NCI-H2029 treated with DMSO at 0.1 percent for 48 hours (cell line): ENCODE measurements at regions not wholly inside any gene's neighbourhood (a gene's known extent, or its start where the extent isn't known, plus 50 kb on each side); places are given as distances from the start of the nearest gene placed in this dataset.
"Not testable (repeated sequence)": the region's sequence is repeated elsewhere in the genome, so short reads cannot be mapped to it uniquely, and the experiment has no call there.

Experiments
- DNase-seq: peaks from one replicate; lab custom pipeline; 2025; lab: John Stamatoyannopoulos, UW

DNA sequence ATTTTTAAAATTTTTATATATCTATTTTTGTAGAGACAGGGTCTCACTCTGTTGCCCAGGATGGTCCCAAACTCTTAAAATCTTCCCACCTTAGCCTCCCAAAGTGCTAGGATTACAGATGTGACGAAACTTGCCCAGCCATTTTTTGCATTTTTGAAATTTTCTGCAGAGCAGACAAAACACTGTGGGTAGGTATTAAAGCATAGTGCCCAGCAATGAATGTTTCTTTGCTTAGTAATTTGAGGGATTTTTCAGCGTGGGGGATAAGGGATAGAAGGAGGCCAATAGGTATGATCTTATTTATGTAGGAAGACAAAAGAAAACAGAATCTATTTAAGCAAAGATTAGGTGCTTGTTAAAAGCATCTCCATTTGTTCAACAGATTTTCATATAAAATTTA is 446.8 kb upstream of the DPH6 start:
- DNase-seq: no peak

DNA sequence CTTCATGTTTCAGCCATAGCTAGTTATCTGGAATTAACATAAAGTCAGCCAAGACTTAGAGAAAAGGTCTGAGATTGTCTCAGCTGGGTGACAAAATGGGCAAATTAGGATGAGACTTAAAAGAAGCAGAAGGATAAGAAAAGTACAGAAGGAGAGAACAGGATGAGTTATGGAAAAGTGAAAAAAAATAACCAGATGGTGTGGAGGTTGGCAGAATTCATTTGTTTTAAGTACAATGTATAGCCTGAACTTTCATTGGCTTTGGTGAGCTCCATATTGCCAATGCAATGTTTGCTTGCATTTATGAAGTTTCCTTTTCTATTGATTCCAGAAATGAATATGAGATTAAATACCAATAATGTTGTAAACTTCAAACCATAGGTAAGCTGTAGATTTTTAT is 447.2 kb upstream of the DPH6 start:
- DNase-seq: no peak

DNA sequence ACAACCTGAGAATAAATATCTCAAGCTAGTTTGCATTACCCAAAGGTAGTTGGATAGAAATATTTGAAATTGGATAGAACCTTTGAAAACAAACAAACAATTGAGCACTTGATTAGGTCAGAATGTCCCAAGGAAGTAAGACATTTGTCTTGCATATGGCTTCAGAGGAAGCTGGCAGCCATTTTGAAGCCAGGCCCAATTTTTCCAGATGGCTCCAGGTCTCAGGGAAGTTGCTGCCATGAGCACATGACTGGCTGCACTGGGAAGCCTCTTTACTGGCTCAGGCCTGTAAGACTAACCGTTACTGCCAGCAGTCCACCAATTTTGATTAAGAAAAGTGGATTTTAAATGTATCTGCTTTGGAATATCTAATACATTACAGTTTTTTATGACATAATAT is 448.9 kb upstream of the DPH6 start:
- no peak for DNase-seq

DNA sequence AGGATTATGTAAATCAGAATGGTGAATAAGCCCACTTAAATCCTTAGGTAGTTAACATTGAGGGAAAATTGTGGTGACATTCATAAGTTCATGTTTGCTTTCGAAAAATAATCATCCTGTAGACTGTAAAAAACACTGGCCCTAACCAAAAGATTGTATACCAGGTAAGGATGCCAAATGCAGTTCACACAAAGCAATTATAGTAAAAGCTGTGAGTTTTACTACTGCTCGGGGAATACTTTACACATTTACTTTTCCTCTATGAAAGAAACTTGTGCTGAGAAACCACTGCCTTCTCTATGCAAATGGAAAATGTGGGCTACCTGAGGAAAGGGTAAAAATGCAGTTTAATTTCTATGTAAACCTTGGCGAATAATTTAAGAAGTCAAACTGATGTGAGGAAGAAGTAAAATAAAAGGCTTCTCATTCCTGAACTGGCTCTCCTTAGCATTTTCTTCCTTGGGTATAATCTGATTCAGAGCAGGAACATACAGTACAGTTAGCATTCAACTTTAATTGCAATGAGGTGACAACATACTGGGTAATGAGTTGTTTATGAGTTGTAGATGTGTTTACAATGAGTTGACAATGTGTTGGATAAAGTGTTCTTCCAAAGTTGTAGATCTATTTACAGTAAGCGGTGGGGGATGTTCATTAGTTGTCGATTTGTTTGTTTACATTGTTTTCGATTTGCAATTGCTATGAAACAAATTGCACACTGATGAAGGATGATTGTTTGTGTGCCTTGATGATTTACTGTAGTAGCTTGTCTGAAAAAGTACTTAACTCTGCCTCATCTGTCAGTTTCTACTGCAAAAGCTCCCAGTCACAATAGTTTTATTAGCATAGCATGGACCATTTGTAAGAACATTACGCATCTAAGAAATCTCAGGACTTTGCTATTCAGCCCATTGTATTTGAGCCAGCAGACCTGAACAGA is 453.0 kb upstream of the DPH6 start:
- no peak for DNase-seq

DNA sequence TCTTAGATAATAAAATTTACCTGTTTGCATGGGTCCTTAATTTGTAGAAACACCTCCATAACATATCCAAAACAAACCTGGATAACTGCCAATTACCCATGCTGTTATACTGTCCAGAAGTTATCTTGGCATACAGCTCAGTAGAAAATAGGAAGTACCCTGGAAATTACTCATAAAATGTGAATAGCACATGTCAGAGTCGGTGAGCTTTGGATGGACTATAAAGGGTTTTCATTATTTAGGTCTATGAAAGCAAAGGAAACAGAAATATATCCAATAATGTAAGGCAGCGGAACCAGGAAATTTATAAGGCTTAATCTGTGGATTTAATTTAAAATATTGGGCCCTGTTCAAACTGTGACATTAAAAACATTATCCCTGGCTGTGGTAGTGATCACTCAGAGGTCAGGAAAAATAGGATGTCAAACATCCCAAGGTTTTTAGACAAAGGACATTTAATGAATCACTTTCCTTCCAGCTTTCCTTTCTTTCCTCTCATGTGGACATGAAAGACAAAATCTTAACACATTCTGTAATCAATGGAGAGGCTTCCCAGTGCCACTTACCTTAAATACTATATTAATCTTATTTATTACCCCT is 459.0 kb upstream of the DPH6 start:
- DNase-seq: no peak

DNA sequence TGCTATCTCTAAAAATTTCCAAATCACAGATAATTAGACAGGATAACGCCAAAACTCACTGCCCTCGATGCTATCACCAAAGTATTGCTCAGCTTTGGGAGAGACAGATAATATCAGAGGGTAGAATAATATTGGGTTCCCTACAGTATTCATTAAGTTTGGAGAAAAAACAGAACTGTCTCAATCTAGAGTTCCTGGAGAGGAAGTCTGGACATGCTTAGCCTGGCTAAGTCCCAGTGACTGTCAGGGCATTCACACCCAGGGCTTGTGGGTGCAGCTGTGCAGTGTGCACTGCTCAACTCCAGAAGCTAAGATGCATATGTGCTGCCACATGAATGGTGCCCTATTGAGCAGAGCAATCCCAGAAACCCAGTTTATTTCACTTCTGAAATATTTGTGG is 459.6 kb upstream of the DPH6 start:
- DNase-seq: no peak

DNA sequence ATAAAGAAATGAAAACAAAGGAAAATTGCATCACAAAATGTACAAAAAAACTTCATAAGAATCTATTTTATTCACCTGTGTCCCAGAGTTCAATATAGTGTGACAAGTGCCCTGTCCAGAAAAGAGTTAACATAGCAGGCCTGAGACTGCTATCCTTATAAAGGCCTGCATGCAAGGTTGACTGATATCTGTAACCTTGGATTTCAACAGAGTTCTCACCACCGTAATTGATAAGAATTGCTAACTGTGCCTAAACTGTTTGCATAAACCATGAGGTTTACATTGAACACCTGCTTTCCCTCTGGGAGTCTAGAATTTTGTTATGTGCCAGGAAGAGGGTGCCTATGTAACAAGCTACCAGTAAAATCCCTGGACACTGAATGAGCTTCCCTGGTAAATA is 461.7 kb upstream of the DPH6 start:
- DNase-seq: no peak

DNA sequence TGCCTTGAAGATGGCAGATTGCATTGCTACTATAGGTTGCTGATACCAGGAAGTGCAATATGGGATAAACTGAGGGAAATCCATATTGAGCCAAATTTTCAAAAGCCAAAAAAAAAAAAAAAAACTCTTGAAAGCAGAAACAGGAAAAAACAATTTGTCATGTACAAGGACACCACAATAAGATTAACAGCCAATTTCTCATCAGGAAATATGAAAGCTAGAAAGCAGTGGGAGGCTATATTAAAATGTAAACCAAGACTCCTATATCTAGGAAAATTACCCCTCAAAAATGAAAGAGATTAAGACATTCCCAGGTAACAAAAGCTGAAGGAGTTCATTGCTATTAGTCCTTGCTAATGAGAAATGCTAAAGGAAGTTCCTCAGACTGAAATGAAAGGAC is 462.8 kb upstream of the DPH6 start:
- DNase-seq: no peak

DNA sequence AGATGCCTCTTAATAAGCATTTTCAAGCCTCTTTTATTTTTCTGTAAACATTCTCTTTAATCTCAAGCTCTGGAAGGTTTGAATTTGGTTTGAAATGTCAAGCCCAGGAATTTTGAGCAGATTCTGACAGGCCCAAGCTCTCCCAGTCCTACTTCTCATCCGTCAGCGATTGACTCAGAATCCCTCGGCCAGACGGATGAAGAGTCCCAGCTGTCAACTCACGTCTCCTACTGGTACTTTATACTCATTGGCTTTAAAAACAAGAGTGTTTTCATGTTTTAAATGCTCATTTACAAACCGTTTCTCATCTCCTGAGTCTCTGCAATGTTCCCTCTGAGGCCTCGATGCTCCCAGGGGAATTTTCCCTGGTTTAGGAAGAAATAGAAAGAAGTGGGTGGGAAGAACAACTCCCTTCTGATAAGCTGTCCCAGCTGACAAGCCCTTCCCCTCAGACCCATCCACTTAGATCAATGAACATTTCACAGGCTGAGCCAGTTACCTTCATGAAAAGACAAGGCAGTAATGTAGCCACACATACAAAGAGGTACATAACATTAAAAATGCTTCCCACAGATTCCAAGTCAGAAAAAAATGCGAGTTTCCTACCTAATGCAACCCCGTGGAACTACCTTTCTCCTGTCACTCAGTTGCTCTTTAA is 478.2 kb upstream of the DPH6 start:
- DNase-seq: no peak

DNA sequence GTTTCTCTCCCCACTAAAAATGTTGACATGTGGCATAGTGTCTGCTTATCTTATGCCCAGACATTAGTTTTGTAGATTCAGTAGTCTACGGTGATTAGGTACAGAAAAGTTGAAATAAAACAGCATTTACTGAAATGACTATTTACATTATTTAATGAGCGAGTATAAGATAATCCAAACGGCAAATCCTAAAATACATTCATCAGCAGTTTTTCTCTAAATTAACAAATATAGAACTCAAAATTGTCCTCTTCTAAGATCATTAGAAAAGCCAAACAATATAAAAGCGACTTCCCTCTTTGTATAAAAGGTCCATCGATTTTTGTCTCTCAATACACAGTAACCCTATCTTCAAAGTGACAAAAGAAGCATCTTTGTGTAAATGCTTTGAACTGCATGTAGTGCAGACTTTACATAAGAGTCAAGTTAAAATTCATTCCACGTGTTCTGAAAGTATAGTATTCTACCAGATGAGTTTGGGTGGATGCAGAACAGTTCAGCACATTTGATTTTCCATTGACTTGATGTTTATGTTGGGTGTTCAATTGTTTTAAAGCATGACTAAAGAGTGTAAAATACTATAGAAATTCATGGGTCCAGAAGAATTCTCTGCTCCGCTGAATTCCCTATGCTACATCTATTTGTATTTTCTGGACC is 480.8 kb upstream of the DPH6 start:
- no peak for DNase-seq

DNA sequence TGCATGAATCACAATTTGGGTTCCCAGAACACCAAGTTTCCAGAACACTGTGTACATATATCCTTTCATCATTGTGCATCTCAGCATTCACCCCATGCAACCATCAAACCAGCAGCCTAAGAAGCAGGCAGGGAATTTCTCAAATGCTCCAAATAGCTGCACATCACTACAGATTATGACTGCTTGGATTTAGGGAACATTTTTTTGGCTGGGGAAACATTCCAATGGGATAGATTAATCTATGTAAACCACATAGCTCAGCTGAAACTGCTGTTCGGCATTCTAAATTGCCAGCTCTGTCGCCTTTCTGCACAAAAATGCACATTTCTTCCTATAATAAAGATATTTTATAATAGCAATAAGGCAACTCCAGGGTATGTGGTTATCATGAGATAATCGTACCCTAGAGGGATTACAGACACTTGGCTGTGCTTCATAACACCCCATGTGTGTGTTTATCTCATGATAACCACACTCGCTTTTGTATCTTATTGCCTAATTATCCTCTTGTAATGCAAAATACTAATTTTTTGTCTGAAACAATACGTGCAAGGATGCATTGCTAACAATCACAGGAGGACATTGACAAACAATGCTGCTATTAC is 483.7 kb upstream of the DPH6 start:
- DNase-seq: no peak

DNA sequence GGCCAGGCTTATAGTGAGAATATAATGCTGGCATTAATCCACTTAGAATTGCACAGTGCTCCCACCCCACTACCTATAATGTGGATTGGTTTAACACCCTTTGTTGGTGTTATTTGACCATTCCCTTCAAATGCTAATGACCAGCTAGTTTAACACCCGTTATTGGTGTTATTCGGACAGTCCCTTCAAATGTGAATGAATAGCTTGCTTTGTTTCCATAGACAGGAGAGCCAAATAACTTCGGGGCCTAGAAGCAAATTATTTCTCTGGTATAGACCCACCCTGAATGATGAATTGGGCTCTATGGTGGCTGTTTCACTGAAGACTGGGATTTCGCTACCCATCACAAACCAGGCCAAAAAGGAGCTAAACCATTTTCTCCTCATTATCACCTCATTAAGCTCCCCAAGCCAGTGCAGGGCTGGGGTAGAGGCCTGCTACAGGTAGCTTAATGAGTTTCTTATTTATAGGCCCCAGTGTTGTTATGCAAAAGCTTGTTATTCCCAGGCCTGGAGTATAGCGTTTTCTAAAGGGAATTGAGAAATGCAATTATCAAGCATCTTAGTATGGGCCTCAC is 494.1 kb upstream of the DPH6 start:
- DNase-seq: no peak

DNA sequence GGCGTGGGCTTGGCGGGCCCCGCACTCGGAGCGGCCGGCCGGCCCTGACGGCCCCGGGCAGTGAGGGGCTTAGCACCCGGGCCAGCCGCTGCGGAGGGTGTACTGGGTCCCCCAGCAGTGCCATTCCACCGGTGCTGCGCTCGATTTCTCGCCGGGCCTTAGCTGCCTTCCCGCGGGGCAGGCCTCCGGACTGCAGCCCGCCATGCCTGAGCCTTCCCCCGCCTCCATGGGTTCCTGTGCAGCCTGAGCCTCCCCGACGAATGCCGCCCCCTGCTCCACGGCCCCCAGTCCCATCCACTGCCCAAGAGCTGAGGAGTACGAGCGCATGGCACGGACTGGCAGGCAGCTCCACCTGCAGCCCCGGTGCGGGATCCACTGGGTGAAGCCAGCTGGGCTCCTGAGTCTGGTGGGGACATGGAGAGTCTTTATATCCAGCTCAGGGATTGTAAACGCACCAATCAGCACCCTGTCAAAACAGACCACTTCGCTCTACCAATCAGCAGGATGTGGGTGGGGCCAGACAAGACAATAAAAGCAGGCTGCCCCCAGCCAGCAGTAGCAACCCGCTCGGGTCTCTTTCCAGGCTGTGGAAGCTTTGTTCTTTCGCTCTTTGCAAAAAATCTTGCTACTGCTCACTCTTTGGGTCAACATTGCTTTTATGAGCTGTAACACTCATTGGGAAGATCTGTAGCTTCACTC is 501.2 kb upstream of the DPH6 start:
- not testable (repeated sequence) for DNase-seq

DNA sequence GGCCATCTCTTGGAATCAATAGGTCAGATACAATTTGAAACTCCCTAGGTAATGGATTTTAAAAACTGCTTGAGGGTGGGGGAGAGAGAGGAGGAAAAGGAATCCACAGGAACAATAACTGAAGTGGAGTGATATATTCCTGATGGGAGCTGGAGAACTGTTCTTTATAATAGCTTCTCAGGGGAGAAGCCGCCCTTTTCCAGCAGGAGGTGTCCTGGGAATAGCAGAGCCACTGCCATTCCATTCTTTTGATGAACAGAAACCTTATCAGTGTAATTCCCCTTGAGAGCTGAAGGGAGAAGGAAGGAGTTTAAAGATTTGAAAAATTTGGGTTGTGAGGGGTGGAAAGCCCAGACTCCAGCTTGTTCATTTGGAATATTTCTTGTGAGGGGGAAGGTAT is 504.9 kb upstream of the DPH6 start:
- no peak for DNase-seq

DNA sequence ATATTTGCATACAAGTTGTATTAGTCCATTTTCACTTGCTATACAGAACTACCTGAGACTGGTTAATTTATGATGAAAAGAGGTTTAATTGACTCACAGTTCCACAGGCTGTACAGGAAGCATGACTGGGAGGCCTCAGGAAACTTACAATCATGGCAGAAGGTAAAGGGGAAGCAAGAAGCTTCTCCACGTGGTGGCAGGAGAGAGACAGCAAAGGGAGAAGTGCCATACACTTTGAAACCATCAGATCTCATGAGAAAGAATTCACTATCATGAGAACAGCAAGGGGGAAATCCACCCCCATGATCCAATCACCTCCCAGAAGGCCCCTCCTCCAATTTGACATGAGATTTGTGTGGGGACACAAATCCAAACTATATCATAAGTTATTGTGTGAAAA is 506.7 kb upstream of the DPH6 start:
- not testable (repeated sequence) for DNase-seq

DNA sequence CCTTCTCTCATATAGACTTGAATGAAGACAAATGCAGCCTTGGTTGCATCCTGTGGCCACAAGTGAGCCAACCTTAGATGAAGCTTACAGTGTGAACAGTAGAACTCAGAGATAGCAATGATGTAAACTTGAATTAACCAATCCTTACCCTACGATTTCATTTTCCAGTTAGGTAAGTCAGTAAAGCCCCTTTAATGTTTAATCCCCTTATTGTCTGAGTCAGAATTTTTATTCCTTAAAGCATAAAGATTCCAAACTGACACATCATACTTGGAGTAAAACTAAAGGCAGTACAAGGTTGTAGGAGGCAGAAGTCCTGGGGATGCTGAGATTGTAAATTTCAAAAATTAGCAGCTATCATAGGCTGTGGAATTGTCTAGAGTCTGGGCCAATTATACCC is 507.8 kb upstream of the DPH6 start:
- DNase-seq: no peak

DNA sequence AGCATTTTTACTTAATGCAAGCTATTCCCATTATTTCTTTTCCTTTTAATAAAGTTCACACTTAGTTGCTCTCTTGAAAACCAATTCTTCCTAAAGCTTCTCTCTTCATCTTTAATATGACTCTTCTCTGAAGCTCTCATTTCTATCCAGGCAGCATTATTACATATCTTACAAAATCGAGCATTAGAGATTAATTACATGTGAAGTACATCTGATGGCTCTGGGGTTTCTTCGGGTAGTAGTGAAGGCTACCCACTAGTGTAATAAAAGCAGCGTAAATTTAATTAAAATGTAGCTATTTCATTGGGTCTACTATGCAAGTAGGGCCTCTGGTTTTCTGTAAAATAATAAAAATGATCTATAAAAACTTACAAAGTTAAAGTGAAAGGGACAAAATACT is 513.6 kb upstream of the DPH6 start:
- no peak for DNase-seq

DNA sequence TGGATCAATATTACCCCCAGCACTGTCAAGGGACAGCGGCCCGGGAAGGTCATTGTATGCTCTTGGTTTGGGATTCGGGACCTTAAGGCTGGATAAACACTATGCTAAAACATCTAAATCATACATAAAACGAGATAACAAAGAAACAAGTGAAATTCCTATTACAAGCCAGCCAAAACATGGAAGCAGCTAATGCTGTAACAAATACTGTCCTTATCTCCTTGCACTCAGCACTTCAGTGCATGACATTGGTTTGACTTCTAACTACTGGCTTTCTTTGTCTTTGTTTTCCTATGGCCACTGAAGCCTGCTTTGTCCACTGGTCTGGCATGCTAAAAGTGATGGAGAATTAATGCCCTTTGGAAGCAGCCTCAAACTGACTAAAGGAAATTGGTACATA is 516.4 kb upstream of the DPH6 start:
- no peak for DNase-seq

DNA sequence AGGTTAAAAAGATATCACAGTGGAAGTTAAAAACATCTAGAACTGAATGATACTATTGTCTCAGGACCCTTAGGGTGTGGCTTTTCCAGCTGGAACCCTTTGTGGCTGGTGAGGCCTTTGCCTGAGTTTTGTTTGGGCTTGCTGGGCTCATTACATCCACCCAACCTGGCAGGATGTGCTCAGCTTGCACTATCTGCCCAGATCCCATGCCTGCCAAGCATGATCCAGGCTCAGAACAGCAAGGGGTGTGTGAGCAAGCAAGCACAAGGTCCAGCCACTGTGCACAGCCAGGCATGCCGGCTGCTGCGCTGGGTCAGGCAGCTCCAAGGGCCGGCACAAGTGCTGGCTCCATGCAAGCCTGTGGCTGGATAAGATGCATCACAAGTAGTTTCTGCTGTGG is 512.7 kb upstream of the CDIN1 start:
- no peak for DNase-seq

DNA sequence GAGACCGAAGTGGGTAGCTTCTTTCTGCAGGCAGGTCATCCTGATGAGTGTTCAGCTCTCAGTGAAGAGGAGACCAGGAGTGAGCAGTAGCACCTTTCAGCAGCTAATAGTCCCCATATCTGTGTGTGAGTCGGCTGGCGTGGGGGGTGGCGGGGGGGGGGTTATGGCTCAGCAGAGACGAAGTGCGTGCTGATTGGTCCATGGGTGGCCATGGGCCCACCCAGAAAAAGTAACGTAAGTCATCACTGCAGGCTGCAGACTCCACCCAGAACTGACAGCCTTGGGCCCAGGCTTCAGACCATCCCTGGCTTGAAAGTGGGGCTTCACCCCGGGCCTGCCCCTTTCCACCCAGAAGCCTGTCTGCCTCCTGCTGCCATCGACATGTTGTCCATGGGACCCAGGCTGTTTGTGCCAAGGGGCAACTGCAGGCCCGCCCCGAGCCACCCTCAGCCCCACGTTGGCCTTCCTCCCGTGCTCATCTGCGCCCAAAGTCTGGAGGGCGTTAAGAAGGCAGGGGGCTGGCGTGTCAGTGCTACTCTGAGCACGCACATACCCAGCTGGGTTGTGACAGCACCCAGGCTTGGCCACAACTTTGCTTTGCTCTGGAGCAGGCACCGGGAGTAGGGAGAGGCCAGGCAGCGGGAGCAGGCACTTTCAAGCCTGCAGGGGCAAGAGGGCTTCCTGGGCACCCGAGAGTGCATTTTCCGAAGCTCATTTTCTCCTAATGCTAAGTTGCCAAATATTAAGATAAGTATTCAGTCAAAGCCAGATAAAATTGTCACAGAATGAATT is 511.7 kb upstream of the CDIN1 start:
- DNase-seq: no peak
